H1 (cell line): ENCODE measurements at regions not wholly inside any gene's neighbourhood (a gene's known extent, or its start where the extent isn't known, plus 50 kb on each side); places are given as distances from the start of the nearest gene placed in this dataset.

Experiments
- CTCF ChIA-PET: fragments of 300-600 bp; sonication (Branson Sonifier 250); formaldehyde crosslinking; loops from one replicate; lab custom pipeline; 2021; ENCODE audit not compliant: partially characterized antibody; lab: Charles Lee
- POLR2A ChIA-PET: fragments of 300-600 bp; sonication (Branson Sonifier 250); formaldehyde crosslinking; loops from one replicate; lab custom pipeline; 2021; ENCODE audit warnings: inconsistent platforms; ENCODE audit not compliant: partially characterized antibody; lab: Charles Lee
- DNase-seq, 2 experiments: peaks; one replicate each; pipeline versions ENCODE4 v3.0.0 to v3.0.0-alpha.2; 2010 to 2022; ENCODE audit warnings: low spot score in 2 of 2, low read depth in 1 of 2, mixed read lengths in 1 of 2
- FAIRE-seq: peaks from 2 replicates; lab custom pipeline; 2011; peaks lifted over from hg19 to GRCh38; lab: Jason Lieb, UNC
- H2AFZ ChIP-seq: 2 replicates; pipeline ENCODE4 v1.8.1; 2012; ENCODE audit warnings: low read length, inconsistent platforms
- H2AK5ac ChIP-seq: 2 replicates; pipeline ENCODE4 v1.6.1; 2013; ENCODE audit warnings: low read depth, low read length
- H2BK120ac ChIP-seq: replicated peaks from 2 replicates; pipeline ENCODE3; 2013; ENCODE audit warnings: low read depth, low read length, inconsistent platforms
- H2BK12ac ChIP-seq: 2 replicates; pipeline ENCODE4 v1.6.1; 2013; ENCODE audit warnings: low read depth, low read length
- H2BK15ac ChIP-seq: 2 replicates; pipeline ENCODE4 v1.6.1; 2013; ENCODE audit warnings: low read length
- H2BK20ac ChIP-seq: 2 replicates; pipeline ENCODE4 v1.6.1; 2013; ENCODE audit warnings: low read length
- H2BK5ac ChIP-seq: 2 replicates; pipeline ENCODE4 v1.6.1; 2013; ENCODE audit warnings: low read depth, low read length
- H3K14ac ChIP-seq: 2 replicates; pipeline ENCODE4 v1.6.1; 2013; ENCODE audit warnings: inconsistent platforms; ENCODE audit not compliant: insufficient read length
- H3K18ac ChIP-seq: 2 replicates; pipeline ENCODE4 v1.6.1; 2013; ENCODE audit warnings: low read length; ENCODE audit errors: extremely low read depth
- H3K23ac ChIP-seq: 2 replicates; pipeline ENCODE4 v1.6.1; 2013; ENCODE audit warnings: inconsistent platforms; ENCODE audit not compliant: insufficient read length
- H3K23me2 ChIP-seq: 2 replicates; pipeline ENCODE4 v1.6.1; 2013; ENCODE audit warnings: low read depth, low read length
- H3K27ac ChIP-seq: 2 replicates; pipeline ENCODE4 v1.6.1; 2011; ENCODE audit warnings: low read depth, low read length, inconsistent platforms
- H3K27me3 ChIP-seq, 4 experiments: replicated peaks in 1 of 4; 1 replicate in 1 of 4; 2 replicates in 3 of 4; pipeline versions ENCODE4 v1.6.1 to v1.8.1; 2011 to 2013; ENCODE audit warnings: low read length in 3 of 4, mild to moderate bottlenecking in 3 of 4, inconsistent platforms in 2 of 4, mixed read lengths in 2 of 4, moderate library complexity in 1 of 4; ENCODE audit not compliant: control insufficient read depth in 3 of 4, insufficient read depth in 3 of 4; ENCODE audit errors: extremely low read depth in 1 of 4
- H3K36me3 ChIP-seq, 4 experiments: 2 replicates each; pipeline versions ENCODE4 v1.6.1 to v1.8.1; 2011 to 2013; ENCODE audit warnings: mild to moderate bottlenecking in 4 of 4, low read length in 3 of 4, moderate library complexity in 2 of 4, control low read depth in 1 of 4, inconsistent platforms in 1 of 4; ENCODE audit not compliant: insufficient read depth in 4 of 4, control insufficient read depth in 2 of 4
- H3K4ac ChIP-seq: replicated peaks from 2 replicates; pipeline ENCODE3; 2013; ENCODE audit warnings: low read length, low read depth, mixed read lengths, inconsistent platforms; ENCODE audit not compliant: insufficient read length
- H3K4me1 ChIP-seq, 4 experiments: replicated peaks in 1 of 4; 1 replicate in 1 of 4; 2 replicates in 3 of 4; pipeline versions ENCODE4 v1.6.1 to v1.8.1; 2011 to 2013; ENCODE audit warnings: low read length in 3 of 4, inconsistent platforms in 2 of 4, mixed read lengths in 1 of 4; ENCODE audit not compliant: insufficient read depth in 4 of 4, control insufficient read depth in 3 of 4
- H3K4me2 ChIP-seq, 2 experiments: 2 replicates each; pipeline versions ENCODE4 v1.6.1 to v1.8.1; 2011 to 2013; ENCODE audit warnings: low read depth in 2 of 2, low read length in 2 of 2, control low read depth in 1 of 2, inconsistent platforms in 1 of 2, mild to moderate bottlenecking in 1 of 2; ENCODE audit not compliant: insufficient read depth in 1 of 2
- H3K4me3 ChIP-seq, 4 experiments: fragments of 200-600, 300-600 bp in 1 of 4; sonication (generic), shearing (Covaris generic), sonication (Bioruptor Twin) in 1 of 4; 2 replicates each; pipeline versions ENCODE4 v1.5.1 to v1.8.1; 2011 to 2016; ENCODE audit warnings: low read length in 4 of 4, low read depth in 3 of 4, control low read depth in 2 of 4, inconsistent platforms in 2 of 4, mild to moderate bottlenecking in 2 of 4, mixed read lengths in 1 of 4, moderate library complexity in 1 of 4; ENCODE audit not compliant: insufficient read depth in 2 of 4; ENCODE audit errors: extremely low read depth in 1 of 4
- H3K56ac ChIP-seq: replicated peaks from 2 replicates; pipeline ENCODE3; 2013; ENCODE audit warnings: low read depth, mild to moderate bottlenecking, mixed read lengths, low read length, inconsistent platforms; ENCODE audit not compliant: insufficient read length
- H3K79me1 ChIP-seq: 2 replicates; pipeline ENCODE4 v1.6.1; 2013; ENCODE audit warnings: low read depth, low read length, control low read depth
- H3K79me2 ChIP-seq, 2 experiments: 2 replicates each; pipeline versions ENCODE4 v1.6.1 to v1.8.1; 2012 to 2013; ENCODE audit warnings: low read length in 2 of 2, mild to moderate bottlenecking in 2 of 2, inconsistent platforms in 1 of 2; ENCODE audit not compliant: insufficient read depth in 2 of 2, control insufficient read depth in 1 of 2
- H3K9ac ChIP-seq, 4 experiments: replicated peaks in 1 of 4; 1 replicate in 1 of 4; 2 replicates in 3 of 4; pipeline versions ENCODE4 v1.6.1 to v1.8.1; 2011 to 2013; ENCODE audit warnings: low read depth in 3 of 4, low read length in 3 of 4, control low read depth in 2 of 4, mild to moderate bottlenecking in 2 of 4, moderate library complexity in 2 of 4, inconsistent platforms in 1 of 4; ENCODE audit errors: extremely low read depth in 1 of 4
- H3K9me3 ChIP-seq, 2 experiments: 2 replicates each; pipeline versions ENCODE4 v1.6.1 to v1.8.1; 2012 to 2013; ENCODE audit warnings: mild to moderate bottlenecking in 2 of 2, moderate library complexity in 2 of 2, control low read depth in 1 of 2, inconsistent platforms in 1 of 2, low read depth in 1 of 2, low read length in 1 of 2, mixed read lengths in 1 of 2; ENCODE audit not compliant: insufficient read depth in 2 of 2
- H4K20me1 ChIP-seq, 2 experiments: replicated peaks in 1 of 2; 2 replicates each; pipeline versions ENCODE3 to v1.8.1; 2011 to 2013; ENCODE audit warnings: inconsistent platforms in 2 of 2, low read length in 2 of 2, mild to moderate bottlenecking in 1 of 2; ENCODE audit not compliant: insufficient read depth in 2 of 2, control insufficient read depth in 1 of 2
- H4K5ac ChIP-seq: 2 replicates; pipeline ENCODE4 v1.6.1; 2013; ENCODE audit warnings: low read length, low read depth, mixed read lengths, inconsistent platforms; ENCODE audit not compliant: insufficient read length
- H4K8ac ChIP-seq: 2 replicates; pipeline ENCODE4 v1.8.0; 2013; ENCODE audit warnings: mild to moderate bottlenecking, moderate library complexity, low read length, inconsistent platforms; ENCODE audit not compliant: insufficient read depth; ENCODE audit errors: extremely low read depth
- H4K91ac ChIP-seq: replicated peaks from 2 replicates; pipeline ENCODE3; 2013; ENCODE audit warnings: low read length, mixed read lengths, inconsistent platforms; ENCODE audit not compliant: insufficient read length
- BCL11A ChIP-seq, 2 experiments: IDR thresholded peaks; one replicate each; pipeline ENCODE4 v1.6.1; 2011; ENCODE audit warnings: low read depth in 2 of 2, low read length in 2 of 2, mild to moderate bottlenecking in 2 of 2
- CREB1 ChIP-seq: IDR thresholded peaks from 2 replicates; pipeline ENCODE4 v1.6.1; 2012; ENCODE audit warnings: inconsistent platforms
- GABPA ChIP-seq: IDR thresholded peaks from 2 replicates; pipeline ENCODE4 v1.6.1; 2011; ENCODE audit warnings: mild to moderate bottlenecking, low read length, moderate library complexity, borderline replicate concordance; ENCODE audit not compliant: insufficient read depth
- NANOG ChIP-seq: IDR thresholded peaks from 2 replicates; pipeline ENCODE4 v1.6.1; 2011; ENCODE audit warnings: low read length, low read depth, mild to moderate bottlenecking, inconsistent platforms; ENCODE audit not compliant: insufficient read depth, poor library complexity, severe bottlenecking
- RAD21 ChIP-seq, 2 experiments: IDR thresholded peaks in 1 of 2; conservative IDR thresholded peaks in 1 of 2; 2 replicates each; pipeline ENCODE4 v1.6.1; 2011; ENCODE audit warnings: low read depth in 2 of 2, low read length in 2 of 2, improper control_type of control experiment in 1 of 2, inconsistent platforms in 1 of 2, mild to moderate bottlenecking in 1 of 2, moderate library complexity in 1 of 2
- RBBP5 ChIP-seq: IDR thresholded peaks from 2 replicates; pipeline ENCODE4 v1.7.1; 2012; ENCODE audit warnings: low read depth, mild to moderate bottlenecking, inconsistent platforms, low read length, moderate library complexity, borderline replicate concordance
- RXRA ChIP-seq: IDR thresholded peaks from 2 replicates; pipeline ENCODE4 v1.6.1; 2011; ENCODE audit warnings: low read depth, mild to moderate bottlenecking, low read length, moderate library complexity; ENCODE audit not compliant: insufficient read depth
- SIX5 ChIP-seq: IDR thresholded peaks from 2 replicates; pipeline ENCODE4 v1.6.1; 2011; ENCODE audit warnings: mild to moderate bottlenecking, low read depth, low read length
- TAF1 ChIP-seq: IDR thresholded peaks from 2 replicates; pipeline ENCODE4 v1.6.1; 2011; ENCODE audit warnings: mild to moderate bottlenecking, low read depth, low read length
- WGBS, 2 experiments: shearing (Covaris generic) in 1 of 2; methylation state at CpG; one replicate each; pipeline versions ENCODE4 v1.1.6 to v1.1.7; 2013 to 2015; ENCODE audit warnings: low lambda C conversion rate in 2 of 2, mixed read lengths in 2 of 2, inconsistent platforms in 1 of 2, low coverage in 1 of 2, missing lambda C conversion rate in 1 of 2; ENCODE audit not compliant: insufficient replicate concordance in 2 of 2, insufficient coverage in 1 of 2, insufficient read length in 1 of 2; ENCODE audit errors: extremely low coverage in 1 of 2, missing lambda C conversion rate in 1 of 2; 5-methylcytosine and 5-hydroxymethylcytosine counted together

GRCh38 chr1:5333291-5333690 lies 658.9 kb downstream of the NPHP4 start:
- H3K27me3 ChIP-seq = no peaks in the 10 kb centered on the region; a peak in 1 of 7 replicates
- no peak for FAIRE-seq
- H4K8ac ChIP-seq = no peak overlapping the region
- no peak overlapping the region for H3K27ac ChIP-seq
- ChIA-PET POLR2A (no interaction called here), CTCF (no interaction called here)
- H4K5ac ChIP-seq = no peak overlapping the region
- H2AK5ac ChIP-seq = no peak overlapping the region
- TF ChIP-seq GABPA (no peak), BCL11A (IDR thresholded peaks at IDR 0.05; ENCODE audit: low read depth in 2 of 2, low read length in 2 of 2) (no peak), TAF1 (no peak), RXRA (no peak), SIX5 (no peak), RAD21 (IDR thresholded peaks at IDR 0.05 in 1 of 2, conservative IDR thresholded peaks at IDR 0.05 in 1 of 2; ENCODE audit: low read depth in 2 of 2, low read length in 2 of 2) (no peak), NANOG (no peak), RBBP5 (no peak), CREB1 (no peak)
- H2BK120ac ChIP-seq = no peak overlapping the region
- H3K4me1 ChIP-seq = no peaks in the 10 kb centered on the region
- no peak overlapping the region for H3K9ac ChIP-seq
- H3K36me3 ChIP-seq = no peaks in the 10 kb centered on the region
- no peak overlapping the region for H3K23ac ChIP-seq
- H2BK5ac ChIP-seq = no peak overlapping the region
- no peak overlapping the region for H3K18ac ChIP-seq
- no peak overlapping the region for H2BK15ac ChIP-seq
- H2AFZ ChIP-seq = no peak overlapping the region
- H3K14ac ChIP-seq = no peak overlapping the region
- no peak overlapping the region for H3K56ac ChIP-seq
- H4K20me1 ChIP-seq = no peaks in the 10 kb centered on the region
- no peaks in the 10 kb centered on the region for H3K79me2 ChIP-seq
- no peak overlapping the region for H3K4me3 ChIP-seq
- no peak for DNase-seq
- no peak overlapping the region for H4K91ac ChIP-seq
- no peak overlapping the region for H3K4ac ChIP-seq
- no peaks in the 10 kb centered on the region for H3K23me2 ChIP-seq
- no peak overlapping the region for H3K4me2 ChIP-seq
- no peaks in the 10 kb centered on the region for H3K79me1 ChIP-seq
- H2BK12ac ChIP-seq = no peak overlapping the region
- 97% methylated on average over 5 of the region's 5 CpGs; no CpG with 5 or more reads in 1 of the 2 experiments for WGBS, 2 experiments
- H3K9me3 ChIP-seq = peaks cover 5 to 9% of the 10 kb centered on the region in 2 experiments; a peak in 3 of 4 replicates
- H2BK20ac ChIP-seq = no peak overlapping the region
